Thyroid gland (tissue), 4 donors: ENCODE measurements at regions not wholly inside any gene's neighbourhood (a gene's known extent, or its start where the extent isn't known, plus 50 kb on each side); places are given as distances from the start of the nearest gene placed in this dataset.

Source experiments
- CTCF ChIP-seq, 6 experiments: fragments of 200-600 bp in 3 of 6; fragments of 450-650 bp in 3 of 6; sonication (generic) in 3 of 6; IDR thresholded peaks; one replicate each; pipeline ENCODE4 v1.5.1; 2016 to 2019; ENCODE audit warnings: antibody characterized with exemption in 6 of 6, mild to moderate bottlenecking in 2 of 6, inconsistent platforms in 1 of 6, moderate library complexity in 1 of 6
- POLR2A ChIP-seq, 2 donors: fragments of 450-650 bp; IDR thresholded peaks; one replicate each; pipeline ENCODE4 v1.6.1; 2017; ENCODE audit warnings: antibody characterized with exemption in 2 of 2, mild to moderate bottlenecking in 2 of 2, moderate library complexity in 1 of 2

GRCh38 chr2:82498777-82499443 lies 1960.2 kb downstream of the SUCLG1 start:
- TF ChIP-seq CTCF (IDR thresholded peaks at IDR 0.05) (no peak), POLR2A (IDR thresholded peaks at IDR 0.05) (no peak)
